ENCODE measurements at regions not wholly inside any gene's neighbourhood (a gene's known extent, or its start where the extent isn't known, plus 50 kb on each side); places are given as distances from the start of the nearest gene placed in this dataset.

DNA sequence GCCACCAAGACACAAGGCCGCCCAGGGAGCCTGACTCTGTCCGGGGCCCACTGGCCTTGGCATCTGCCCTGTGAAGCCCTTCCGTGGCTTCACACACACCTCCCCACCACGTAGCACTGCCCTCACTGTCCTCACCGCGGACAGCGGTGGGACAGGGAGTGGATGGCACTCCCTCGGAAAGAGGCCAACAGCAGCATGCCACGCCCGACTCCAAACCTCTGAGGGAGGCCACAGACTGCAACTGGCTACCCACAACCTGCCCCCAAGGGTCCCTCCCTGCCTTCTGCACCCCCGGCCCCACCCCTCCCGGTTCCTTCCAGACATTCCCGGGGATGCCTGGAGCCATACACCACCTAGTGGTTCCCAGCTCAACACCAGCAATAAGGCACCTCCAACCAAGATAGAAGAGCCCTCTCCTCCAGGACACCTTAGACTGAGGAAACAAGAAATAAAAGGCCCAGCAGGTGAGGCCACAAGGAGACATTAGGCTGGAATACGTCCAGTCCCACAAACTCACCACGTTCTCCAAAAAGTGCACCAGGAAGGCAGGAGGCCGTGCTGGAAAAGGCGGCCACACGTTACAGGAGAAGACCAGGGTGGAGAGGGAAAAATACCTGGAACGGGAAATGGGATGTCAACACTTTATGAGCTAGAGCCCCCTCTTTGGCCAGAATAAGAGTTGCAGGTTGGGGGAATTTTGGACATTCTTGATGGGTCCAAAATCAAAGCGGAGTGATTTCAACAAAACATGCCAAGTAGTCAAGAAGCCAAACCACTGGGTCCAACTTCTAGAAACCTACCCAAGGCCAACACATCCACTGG is 310.0 kb downstream of the SOX9 start:
- DNase-seq: no peak

DNA sequence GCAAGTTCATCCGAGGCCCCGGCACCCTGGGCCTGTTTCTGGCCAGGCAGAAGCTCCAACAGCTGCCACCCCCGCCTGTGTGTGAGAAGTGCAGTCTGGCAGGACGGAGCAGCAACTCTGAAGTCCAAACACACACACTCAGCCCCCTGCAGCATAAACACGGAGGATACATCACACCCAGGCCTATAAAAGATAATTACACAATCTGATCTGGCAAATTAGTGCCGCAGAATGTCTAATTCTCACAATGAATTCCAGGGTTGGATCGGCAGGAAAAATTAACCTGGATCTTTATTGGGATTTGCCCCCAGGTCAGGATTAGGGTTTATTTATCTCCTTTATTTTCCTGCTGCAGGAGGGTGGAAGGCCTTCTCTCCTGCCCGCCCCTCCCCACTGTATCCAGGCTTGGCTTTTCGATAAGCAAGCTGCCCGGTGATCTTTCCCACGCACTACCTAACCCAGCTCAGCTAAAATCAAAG is 311.4 kb downstream of the SOX9 start:
- DNase-seq: peak; percentile 22

DNA sequence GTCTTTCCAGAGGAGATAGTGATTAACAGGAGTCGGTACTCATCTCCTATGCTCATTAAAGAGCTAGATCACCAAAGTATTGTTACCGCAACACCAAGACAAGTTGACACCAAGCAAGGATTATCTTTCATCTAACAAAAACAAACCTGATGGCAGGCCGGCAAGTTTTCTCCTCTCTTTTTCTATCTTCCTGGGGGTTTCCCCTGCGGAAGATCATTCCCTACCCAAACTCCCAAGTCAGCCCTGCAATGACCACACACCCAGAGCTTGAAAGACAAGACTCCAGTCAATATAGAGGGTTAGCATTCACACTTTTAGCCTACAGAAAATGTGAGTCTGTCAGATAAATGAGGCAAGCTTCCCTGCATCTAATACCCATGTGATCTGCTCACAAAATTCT is 312.1 kb downstream of the SOX9 start:
- no peak for DNase-seq

DNA sequence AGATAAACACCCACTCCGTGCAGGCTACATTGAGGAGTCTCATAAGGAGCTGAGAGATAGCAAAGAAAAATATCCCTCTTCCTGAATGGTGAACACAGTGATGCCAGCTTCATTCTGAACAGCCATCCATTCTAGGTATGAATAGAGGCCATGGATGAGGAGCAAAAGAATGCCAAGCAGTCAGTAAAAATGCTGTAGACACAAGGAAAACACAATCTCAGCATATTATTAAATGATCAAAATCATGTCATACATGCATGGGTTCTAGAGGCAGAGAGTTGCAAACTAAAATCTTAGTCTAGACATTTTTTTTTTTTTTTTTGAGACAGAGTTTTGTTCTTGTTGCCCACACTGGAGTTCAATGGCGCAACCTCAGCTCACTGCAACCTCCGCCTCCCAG is 313.0 kb downstream of the SOX9 start:
- no peak for DNase-seq

DNA sequence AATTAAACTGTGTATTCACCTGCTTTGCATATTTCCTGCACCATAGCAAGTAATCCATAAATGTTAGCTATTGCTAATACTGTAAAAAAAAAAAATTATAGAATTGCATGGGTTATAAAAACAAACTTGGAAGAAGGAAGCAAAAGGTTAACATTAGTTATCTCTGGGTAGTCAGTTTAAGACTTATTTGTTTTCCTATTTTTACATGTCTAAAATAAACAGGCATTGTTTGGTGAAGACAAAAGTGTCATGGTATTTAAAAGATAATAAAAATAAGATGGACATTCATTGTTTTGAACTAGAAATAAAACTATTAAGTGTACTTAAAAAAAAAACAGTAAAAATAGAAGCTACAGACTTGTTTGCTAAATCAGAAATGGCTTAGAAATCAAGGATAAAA is 313.8 kb downstream of the SOX9 start:
- no peak for DNase-seq

DNA sequence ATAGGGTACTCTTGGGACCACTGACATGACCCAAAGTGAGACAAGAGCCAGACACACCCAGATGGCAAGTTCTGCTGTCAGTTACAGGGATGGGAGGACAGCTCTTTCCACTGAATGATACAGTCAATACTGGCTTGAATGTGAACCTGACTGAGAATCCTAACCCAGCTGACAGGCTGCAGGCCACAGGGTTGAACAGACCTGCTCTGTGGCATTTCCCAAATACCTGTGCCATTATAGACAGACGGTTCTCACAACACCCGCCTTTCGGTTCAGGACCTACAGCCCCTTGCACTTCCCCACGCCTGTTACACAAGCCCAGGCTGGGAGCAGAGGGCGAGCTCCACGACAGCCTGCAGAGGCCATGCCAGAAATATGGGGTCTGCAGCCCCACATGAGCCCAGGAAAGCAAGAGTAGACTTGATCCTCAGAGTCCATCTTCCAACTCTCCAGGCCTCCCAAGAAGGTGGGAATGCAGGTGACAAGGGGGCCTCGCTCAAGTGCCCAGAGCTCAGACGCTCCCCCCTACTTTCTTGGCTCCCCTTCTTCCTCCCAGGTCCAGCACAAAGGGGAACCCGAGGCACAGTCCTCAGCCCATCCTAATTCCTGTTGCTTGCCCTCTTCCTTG is 314.3 kb downstream of the SOX9 start:
- no peak for DNase-seq

DNA sequence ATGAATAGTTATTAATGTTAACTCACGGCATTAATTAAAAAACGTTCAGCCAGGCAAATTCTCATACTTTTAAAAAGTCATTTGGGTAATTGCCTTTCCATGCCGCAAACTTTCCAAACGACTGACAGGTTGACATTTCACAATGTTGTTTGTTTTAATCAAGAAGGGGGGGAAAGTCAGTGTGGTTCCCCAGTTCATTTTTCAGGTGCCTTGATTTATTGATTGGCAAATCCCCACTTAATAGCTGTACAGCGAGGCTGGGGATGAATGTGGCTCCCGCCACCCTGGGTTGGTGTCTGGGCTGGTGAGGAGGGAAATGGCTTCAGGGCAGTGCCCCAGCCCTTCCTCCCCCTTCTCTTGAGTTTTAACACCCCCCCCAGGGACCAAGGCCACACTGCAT is 318.0 kb downstream of the SOX9 start:
- no peak for DNase-seq

DNA sequence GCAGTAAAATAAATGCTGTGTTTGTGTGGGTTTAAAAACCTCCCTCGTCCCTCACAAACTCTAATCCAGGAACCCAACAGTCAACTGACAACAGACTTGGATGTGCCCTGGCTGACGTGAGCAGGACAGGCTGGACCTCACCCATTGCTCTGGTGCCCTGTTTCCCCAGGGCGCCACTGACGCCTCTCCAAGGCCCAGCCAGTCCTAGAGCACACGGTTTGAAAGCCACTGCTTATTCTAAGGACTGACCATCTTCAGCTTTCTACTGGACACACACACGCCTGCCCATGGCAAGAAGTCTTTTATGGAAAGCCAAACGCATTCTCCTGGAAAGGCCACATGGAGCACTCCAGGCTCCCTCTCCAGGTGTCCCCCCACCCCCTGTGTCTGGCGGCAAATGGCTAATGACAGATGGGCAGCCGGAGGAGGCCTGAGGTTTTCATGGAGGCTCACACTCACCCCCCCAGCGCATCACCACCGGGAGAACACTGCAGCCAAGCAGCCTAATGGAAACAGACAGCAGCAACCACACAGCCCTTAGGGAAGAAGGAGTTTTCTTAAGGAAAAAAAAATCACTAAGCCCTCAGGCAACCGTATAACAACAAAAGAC is 319.2 kb downstream of the SOX9 start:
- DNase-seq: no peak

DNA sequence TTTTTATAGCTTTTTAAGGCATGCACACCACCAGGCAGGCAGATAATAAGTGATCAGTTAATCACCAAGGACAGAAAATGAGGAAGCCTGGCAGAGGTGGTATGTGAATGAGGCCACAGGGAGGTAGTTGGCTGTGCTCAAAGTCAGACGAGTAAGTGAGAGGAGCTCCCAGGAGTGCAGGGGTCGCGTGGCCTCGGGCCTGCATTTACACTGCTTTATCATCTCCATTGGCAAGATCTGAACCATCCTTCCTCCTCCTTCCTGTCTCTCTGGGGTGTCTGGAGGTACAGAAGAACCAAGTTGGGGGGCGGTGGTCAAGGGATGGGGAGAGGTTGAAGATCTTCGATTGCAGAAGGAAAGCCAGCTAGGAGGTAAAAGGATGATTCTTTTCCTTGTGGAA is 320.1 kb downstream of the SOX9 start:
- no peak for DNase-seq

DNA sequence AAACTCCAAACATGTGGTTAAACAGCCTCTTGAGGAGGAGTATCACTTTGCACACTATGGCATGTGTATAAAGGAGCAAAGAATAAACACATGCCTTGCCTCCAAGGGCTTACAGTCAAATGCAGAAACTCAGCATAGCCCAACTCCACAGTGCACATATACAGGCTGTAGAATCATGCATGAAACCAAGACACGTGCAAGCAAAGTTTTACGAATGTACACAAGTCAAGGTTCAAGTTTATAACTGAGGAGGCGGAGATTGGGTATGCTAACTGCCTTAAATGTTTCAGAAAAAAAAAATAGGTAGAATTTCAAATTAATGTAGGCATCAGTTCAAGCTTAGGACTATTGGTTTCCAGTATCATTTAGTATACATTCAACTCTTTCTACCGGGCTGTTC is 321.1 kb downstream of the SOX9 start:
- no peak for DNase-seq

DNA sequence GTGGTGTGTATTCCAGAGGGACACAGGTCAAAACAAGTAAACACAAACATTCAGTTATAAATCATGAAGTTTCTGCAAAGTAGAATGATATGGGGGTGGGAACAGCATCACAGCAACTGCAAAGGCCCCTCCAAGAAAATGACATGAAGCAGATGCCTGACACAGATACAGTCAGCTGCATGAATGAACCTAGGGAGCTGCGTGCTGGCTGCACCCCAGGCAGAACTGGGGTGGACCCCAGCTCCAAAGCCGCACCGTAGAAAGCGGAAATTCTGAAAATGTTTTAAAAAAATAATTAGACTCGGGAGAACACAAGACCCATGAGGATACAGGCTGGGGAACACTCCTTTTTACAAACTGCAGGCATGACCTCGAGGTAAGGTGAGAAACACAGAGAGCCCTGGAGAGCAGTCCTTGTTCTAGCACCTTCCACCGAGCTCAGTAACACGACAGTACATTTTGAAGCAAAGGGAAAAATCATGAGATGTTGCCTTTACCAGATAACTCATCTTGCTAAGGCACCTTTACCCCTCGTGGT is 323.8 kb downstream of the SOX9 start:
- DNase-seq: no peak

DNA sequence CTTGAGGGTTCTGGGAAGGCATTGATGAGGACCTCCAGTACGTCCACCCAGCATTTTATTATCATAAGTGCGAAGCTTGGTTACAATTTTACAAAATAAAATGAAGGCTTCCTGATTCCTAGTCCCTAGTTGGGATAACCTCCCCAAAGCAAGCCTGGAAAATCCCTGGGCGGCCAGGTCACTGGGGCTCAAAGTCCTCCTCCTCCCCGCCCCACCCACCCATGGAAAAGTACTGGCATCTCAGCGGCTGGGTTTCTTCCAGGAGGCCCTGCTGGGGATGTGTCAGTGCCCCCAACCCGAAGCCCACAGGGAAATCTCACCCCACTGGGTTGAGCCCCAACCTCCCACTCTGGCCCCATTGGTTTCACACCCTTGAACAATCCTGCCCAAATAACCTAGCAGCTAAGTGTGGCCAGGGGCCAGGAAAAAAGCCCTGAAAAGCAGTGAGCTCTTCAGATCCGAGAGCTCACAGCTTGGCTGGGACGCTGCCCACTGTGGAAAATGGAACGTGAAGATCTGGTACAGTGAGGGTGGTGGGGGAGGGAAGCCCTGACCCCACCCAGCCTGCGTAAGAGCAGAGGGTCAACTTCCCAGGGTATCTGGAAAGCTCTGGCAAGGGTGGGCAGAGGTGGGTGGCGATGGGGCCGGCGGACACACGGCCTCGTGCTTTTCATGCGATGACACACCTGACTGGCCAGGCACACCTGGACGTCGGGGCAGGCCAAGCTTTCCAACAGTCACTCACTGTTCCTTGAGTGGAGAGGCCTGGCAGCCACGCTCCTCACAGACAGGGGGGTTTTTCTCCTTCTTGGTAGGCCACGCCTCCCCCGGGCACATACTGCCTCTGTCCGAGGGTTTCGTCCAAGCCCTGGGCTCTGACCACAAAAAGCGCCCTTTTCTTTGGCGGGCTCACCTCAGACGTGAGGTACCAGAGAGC is 324.5 kb downstream of the SOX9 start:
- DNase-seq: no peak

DNA sequence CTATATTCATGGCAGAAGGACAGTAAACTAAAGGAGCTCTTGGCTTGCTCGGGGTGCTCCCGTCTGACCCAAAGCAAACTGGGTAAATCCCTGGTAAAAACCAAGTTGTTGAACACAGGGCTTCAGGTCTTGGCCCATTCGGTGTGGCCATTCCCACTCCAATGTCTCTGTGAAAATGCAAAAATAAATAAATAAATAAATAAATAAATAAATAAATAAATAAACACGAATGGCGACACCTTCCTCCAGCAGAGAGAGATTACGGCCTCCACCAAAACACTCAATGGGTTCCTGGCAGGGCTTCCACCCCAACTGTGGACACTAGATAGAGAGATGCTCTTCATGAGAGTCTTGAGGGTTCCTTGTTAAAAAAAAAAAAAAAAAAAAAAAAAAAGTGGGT is 325.3 kb downstream of the SOX9 start:
- no peak for DNase-seq

DNA sequence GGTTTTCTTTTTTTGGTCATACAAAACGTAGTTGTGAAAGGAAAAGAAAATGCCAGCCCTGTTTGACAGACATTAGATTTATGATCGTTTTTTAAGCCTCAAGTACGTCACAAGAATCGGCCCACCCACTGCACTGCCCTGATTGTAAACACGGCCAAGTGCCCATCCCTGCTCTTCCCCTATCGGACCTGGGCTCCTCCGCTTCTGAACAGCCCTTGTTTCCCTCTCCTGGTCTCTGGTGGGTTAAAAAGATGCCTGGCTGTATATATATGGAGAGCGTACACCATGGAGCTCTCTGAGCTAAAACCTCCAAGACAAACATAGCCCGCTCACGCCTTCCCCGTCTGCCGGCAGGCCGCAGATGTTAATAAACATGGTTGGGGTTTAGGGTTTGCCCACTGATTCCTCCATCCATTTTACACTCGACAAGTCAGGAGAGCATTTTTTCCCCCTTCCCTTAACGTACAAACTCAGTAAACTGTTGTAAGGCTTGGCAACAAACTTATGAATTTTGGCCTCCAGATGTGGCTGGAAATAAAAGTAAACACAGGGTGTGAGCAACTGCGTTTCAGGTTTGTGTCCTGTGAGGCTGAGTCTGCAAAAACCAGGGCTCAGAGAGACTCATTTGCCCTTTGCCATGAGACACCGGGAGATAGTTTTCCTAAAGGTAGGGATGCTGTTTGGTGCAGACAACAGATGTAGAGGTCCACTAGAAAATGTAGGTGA is 325.9 kb downstream of the SOX9 start:
- peak; percentile 25 for DNase-seq

DNA sequence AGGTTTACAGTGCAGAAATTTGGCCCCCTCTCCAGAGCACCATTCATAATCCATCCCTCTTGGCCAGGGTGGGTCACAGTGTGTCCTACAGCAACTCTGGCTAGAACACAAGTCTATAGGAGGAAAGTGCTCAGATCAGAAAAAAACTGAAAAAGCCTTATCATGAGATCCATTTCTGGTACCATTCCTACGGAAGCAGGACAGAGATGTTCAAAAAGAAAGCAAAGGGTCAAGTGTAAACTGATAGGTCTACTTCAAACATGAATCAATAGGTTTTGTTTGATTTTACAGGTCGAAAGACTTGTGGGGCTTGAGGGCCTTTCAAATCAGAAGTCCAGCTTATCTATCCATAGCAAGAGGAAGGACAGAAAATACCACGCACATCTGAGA is 326.4 kb downstream of the SOX9 start:
- no peak for DNase-seq

DNA sequence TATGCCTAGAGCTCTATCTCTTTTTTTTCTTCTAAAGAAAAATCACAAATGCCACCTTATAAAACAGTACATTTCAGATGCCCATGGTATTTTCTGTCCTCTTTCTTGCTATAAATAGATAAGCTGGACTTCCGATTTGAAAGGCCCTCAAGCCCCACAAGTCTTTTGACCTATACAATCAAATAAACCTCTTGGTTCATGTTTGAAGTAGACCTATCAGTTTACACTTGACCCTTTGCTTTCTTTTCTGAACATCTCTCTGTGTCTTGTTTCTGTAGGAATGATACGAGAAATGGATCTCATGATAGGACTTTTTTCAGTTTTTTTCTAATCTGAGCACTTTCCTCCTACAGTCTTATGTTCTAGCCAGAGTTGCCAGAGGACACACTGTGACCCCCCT is 327.2 kb downstream of the SOX9 start:
- no peak for DNase-seq

DNA sequence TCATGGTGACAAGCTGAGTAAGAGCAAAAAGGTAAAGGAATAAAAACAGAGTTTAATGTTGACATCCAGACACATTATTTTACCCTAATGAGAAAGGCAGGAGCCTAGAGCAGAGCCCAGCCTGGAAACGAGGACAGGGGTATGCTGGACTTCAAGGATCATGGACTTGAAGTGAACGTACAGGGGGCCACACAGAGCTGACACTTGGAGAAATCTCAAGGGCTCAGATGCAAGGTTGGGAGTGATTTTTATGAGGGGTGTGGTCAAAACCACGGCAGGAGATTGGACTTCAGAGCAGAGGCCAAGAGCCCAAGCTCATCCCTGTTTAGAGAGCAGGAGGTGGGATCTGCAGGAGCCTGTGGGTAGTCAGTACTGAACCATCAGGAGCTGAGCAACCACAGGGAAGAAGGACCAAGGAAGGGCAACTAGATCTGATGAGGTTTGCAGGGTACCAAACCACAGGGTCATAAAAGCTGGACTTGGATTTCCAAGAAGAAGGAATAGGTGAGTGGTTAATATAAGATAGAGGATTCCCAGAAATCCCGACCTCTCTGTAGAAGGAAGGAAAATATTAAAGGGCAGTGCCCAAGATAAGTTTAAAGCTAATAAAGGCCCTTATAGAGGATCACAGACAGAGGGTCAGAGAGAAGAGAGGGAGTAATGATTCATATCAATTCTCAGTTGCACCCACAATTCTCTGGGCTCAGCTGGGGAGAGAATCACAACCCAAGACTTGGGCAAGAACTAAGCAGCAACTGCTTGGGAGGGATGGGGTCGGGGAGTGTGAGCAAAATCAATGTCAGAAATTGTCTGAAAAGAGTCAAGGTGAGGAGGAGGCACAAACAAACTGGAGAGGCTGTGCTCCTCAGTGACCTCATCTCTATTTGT is 331.7 kb downstream of the SOX9 start:
- no peak for DNase-seq

DNA sequence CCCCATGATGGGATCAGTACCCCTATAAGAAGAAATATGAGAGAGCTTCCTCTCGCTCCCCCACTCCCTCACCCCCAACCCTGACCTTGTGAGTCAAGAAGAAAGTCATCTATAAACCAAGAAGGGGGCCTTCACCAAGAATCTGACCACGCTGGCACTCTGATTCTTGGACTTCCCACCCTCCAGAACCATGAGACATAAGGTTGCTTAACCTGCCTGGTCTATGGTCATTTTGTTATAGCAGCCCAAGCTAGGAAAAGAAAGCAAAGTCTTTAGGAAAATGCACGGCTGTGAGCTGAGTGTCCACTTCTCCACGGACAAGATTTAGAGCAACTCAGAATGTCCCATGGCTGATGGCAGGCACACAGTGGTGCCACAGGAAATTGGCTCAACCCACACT is 333.5 kb downstream of the SOX9 start:
- no peak for DNase-seq

DNA sequence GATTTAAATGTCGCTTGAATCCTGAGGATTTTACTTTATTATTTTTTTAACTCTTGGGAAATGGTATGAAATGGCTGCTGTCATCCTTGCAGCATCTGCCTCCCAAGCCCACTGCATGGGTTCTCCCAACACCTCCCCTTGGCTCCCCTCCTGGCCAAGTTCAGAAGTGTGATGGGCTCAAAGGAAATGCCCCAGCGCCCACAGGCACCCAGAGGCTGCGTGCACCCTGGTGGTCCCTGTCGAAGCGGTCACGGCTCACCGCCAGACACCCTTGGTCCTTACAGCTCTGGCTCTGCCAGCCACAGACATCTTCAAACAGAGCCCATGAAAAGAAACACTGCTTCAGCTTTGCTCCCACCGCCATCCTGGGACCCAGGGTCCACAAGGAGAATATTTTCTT is 334.7 kb downstream of the SOX9 start:
- no peak for DNase-seq

DNA sequence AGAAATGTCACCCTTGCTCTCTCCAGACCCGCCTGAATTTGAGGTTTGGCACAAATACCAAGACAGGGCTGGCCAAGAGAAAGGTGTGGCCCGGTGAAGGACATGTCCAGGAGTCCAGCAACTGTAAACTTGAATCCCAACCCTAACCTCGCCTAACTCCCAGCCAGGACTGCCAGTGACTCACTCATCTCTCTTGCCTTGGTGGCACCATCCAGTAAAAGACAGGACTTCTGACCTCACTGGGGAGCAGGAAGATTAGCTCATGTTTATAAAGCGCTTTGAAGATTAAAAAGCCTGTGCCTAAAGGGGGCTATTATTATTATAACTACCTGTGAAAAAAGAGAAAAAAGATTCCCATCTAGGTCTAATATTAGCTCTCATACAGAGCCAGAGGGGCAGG is 335.3 kb downstream of the SOX9 start:
- DNase-seq: no peak

DNA sequence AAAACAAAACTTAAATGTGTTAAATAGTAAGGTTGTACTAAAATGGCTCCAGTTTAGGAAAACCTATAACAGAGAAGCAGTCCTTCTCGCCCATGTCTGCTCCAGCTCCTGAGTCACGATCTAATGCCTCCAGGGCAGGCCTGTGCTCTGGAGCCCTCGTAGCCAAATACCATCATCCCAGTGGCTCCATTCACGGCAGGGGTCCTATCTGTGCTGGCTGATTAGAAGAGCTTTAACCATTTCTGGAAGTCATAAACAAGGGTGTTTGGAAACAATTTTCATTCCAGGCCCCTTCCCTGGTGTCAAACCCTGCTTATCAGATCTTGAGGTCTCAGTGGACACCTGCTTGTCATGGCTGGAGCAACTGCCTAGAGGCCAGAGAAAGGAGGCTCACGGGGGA is 336.9 kb downstream of the SOX9 start:
- no peak for DNase-seq
